Epithelial cell of esophagus (primary cell): ENCODE measurements at regions not wholly inside any gene's neighbourhood (a gene's known extent, or its start where the extent isn't known, plus 50 kb on each side); places are given as distances from the start of the nearest gene placed in this dataset.

Experiments used
- DNase-seq: peaks from one replicate; pipeline ENCODE4 v3.0.0; 2010; ENCODE audit warnings: low read depth
- H3K4me3 ChIP-seq: 2 replicates; pipeline ENCODE4 v1.5.1; 2011; ENCODE audit warnings: mild to moderate bottlenecking, low read length, control low read depth
- TF ChIP-seq, protein P1 (sequence below): IDR thresholded peaks from 2 replicates; pipeline ENCODE4 v1.5.1; 2011; ENCODE audit warnings: low read depth, mild to moderate bottlenecking, low read length, control low read depth, inconsistent platforms; ENCODE audit not compliant: insufficient read depth; ENCODE audit errors: missing control alignments

GRCh38 chr15:53834214-53834613 lies 74.8 kb upstream of the WDR72 start:
- no peak overlapping the region for H3K4me3 ChIP-seq
- no peak for DNase-seq
- TF ChIP-seq, protein P1, sequence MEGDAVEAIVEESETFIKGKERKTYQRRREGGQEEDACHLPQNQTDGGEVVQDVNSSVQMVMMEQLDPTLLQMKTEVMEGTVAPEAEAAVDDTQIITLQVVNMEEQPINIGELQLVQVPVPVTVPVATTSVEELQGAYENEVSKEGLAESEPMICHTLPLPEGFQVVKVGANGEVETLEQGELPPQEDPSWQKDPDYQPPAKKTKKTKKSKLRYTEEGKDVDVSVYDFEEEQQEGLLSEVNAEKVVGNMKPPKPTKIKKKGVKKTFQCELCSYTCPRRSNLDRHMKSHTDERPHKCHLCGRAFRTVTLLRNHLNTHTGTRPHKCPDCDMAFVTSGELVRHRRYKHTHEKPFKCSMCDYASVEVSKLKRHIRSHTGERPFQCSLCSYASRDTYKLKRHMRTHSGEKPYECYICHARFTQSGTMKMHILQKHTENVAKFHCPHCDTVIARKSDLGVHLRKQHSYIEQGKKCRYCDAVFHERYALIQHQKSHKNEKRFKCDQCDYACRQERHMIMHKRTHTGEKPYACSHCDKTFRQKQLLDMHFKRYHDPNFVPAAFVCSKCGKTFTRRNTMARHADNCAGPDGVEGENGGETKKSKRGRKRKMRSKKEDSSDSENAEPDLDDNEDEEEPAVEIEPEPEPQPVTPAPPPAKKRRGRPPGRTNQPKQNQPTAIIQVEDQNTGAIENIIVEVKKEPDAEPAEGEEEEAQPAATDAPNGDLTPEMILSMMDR, result no peak

GRCh38 chr15:53833134-53833624 lies 73.7 kb upstream of the WDR72 start:
- no peak overlapping the region for H3K4me3 ChIP-seq
- TF ChIP-seq, protein P1, result no peak
- no peak for DNase-seq

DNA sequence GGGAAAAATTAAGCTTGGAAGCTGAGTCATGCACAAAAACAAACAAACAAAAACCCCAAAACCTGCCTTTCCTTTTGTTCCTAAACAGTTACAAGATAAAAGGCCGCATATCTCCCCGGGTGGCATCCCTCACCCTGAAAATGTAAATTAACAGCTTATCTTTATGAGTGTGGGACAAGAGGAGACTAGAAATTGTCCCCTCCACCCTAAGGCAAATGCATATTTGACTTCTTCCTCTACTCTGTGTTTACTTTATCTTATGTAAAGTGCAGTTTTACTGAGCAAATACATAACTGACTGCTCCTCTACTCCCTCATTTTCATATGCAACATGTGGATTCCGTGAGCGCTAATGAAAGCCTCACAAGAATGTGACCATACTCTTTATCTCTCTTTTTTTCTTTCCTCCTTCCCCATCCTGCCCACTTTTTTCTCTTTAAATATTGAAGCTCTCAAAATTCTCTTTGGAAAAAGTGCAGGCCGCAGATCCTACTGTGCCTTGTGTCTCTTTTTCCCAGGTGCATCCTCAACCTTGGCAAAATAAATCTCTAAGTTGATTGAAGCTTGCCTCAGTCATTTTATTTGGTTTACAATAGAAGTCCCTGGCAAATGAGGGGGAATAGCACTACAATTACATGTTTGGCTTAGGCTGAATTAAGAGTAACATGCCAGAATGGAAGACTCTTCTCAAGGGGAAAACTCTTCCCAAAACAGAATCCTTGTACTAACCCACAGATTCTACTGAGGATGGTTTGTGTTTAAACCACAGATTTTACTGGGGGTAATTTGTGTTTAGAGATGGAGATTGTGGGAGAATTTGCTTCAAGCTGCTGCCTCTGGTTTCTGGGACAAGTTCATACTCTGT lies 72.7 kb upstream of the WDR72 start:
- TF ChIP-seq, protein P1, result no peak
- H3K4me3 ChIP-seq, result no peak overlapping the region
- no peak for DNase-seq

GRCh38 chr15:53830707-53831386 lies 71.4 kb upstream of the WDR72 start:
- TF ChIP-seq, protein P1, result no peak
- no peak overlapping the region for H3K4me3 ChIP-seq
- no peak for DNase-seq

- no peak overlapping the region for H3K4me3 ChIP-seq
- TF ChIP-seq, protein P1, result no peak
- no peak for DNase-seq
These were observed 70.5 kb upstream of the WDR72 start for GRCh38 chr15:53829923-53830459.

- peak; percentile 4 for DNase-seq
- H3K4me3 ChIP-seq, result no peak overlapping the region
- TF ChIP-seq, protein P1, result no peak
These were observed 70.0 kb upstream of the WDR72 start for GRCh38 chr15:53829471-53829870.
